Neural crest cell (in vitro differentiated cells): ENCODE measurements at regions not wholly inside any gene's neighbourhood (a gene's known extent, or its start where the extent isn't known, plus 50 kb on each side); places are given as distances from the start of the nearest gene placed in this dataset.

ENCODE experiments used
- DNase-seq: peaks from one replicate; pipeline ENCODE4 v3.0.0; 2021; ENCODE audit warnings: low read depth, mixed read lengths, low spot score
- H3K27ac Mint-ChIP-seq: one replicate; pipeline ENCODE4 v1.8.0; 2021; ENCODE audit warnings: mild to moderate bottlenecking, mixed read lengths; ENCODE audit not compliant: unreplicated experiment
- H3K27me3 Mint-ChIP-seq: 2 replicates; pipeline ENCODE4 v1.8.0; 2021; ENCODE audit warnings: low read depth, mild to moderate bottlenecking, mixed read lengths
- H3K36me3 Mint-ChIP-seq: 2 replicates; pipeline ENCODE4 v1.8.0; 2021; ENCODE audit warnings: low read depth, mild to moderate bottlenecking, mixed read lengths
- H3K4me1 Mint-ChIP-seq: 2 replicates; pipeline ENCODE4 v1.8.0; 2021; ENCODE audit warnings: mixed read lengths
- H3K4me3 Mint-ChIP-seq: one replicate; pipeline ENCODE4 v1.8.0; 2021; ENCODE audit warnings: mild to moderate bottlenecking, mixed read lengths
- H3K9me3 Mint-ChIP-seq: 2 replicates; pipeline ENCODE4 v1.8.0; 2021; ENCODE audit warnings: mixed read lengths
- CTCF ChIP-seq: fragments of 200-600 bp; sonication (generic); conservative IDR thresholded peaks from 2 replicates; pipeline ENCODE4 v1.5.0; 2021; ENCODE audit warnings: antibody characterized with exemption, mild to moderate bottlenecking

DNA sequence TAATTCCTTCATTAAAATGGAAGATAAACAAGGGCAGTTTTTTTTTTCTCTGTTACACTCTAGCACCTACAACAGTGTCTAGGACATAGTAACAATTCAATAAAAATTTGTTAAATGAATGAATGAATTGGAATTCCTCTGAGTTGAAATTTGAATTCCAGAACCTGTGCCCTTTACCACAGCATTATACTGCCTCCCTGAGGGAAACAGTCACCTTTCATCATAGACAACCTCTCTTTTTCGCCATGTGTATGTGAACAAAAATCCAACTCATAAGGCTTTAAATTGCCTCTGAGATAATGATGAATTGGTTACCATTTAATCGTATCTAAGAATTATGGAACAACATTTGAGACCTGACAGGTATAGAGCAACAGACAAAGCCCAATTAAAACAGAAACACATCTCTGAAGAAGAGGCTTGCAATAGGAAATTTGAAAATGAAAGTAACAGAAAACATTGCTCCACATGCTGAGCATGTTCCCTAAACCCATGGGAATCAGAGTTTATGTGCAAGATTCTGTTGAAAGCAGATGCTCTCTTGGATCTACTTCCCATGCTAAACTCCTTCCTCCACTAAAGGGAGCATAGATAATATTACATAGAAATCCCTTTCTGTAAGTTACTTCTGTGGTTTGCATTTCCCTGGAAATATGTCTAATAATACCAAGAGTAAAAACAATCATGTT is 657.8 kb downstream of the GALC start:
- Mint-ChIP-seq H3K9me3 (peaks cover 5% of the 10 kb centered on the region), H3K4me1 (no peaks in the 10 kb centered on the region), H3K27me3 (no peaks in the 10 kb centered on the region), H3K36me3 (no peaks in the 10 kb centered on the region), H3K4me3 (no peak overlapping the region), H3K27ac (no peak overlapping the region)
- DNase-seq: no peak
- no peak for TF ChIP-seq CTCF

GRCh38 chr14:87331991-87332390 is 661.0 kb downstream of the GALC start:
- no peaks in the 10 kb centered on the region for H3K27me3 Mint-ChIP-seq
- H3K4me1 Mint-ChIP-seq: no peaks in the 10 kb centered on the region
- H3K27ac Mint-ChIP-seq: no peak overlapping the region
- no peak for TF ChIP-seq CTCF
- H3K9me3 Mint-ChIP-seq: no peaks in the 10 kb centered on the region
- no peaks in the 10 kb centered on the region for H3K36me3 Mint-ChIP-seq
- no peak for DNase-seq
- H3K4me3 Mint-ChIP-seq: no peak overlapping the region

GRCh38 chr14:87325741-87326140 is 667.2 kb downstream of the GALC start:
- DNase-seq: no peak
- no peak overlapping the region for H3K4me3 Mint-ChIP-seq
- no peak overlapping the region for H3K27ac Mint-ChIP-seq
- H3K4me1 Mint-ChIP-seq: no peaks in the 10 kb centered on the region
- no peaks in the 10 kb centered on the region for H3K27me3 Mint-ChIP-seq
- no peaks in the 10 kb centered on the region for H3K36me3 Mint-ChIP-seq
- H3K9me3 Mint-ChIP-seq: peaks cover 2% of the 10 kb centered on the region
- TF ChIP-seq CTCF: no peak

GRCh38 chr14:87323191-87323590 is 669.8 kb downstream of the GALC start:
- H3K36me3 Mint-ChIP-seq: no peaks in the 10 kb centered on the region
- no peaks in the 10 kb centered on the region for H3K4me1 Mint-ChIP-seq
- no peaks in the 10 kb centered on the region for H3K27me3 Mint-ChIP-seq
- H3K27ac Mint-ChIP-seq: no peak overlapping the region
- H3K9me3 Mint-ChIP-seq: peaks cover 2% of the 10 kb centered on the region
- no peak for DNase-seq
- H3K4me3 Mint-ChIP-seq: no peak overlapping the region
- TF ChIP-seq CTCF: no peak

DNA sequence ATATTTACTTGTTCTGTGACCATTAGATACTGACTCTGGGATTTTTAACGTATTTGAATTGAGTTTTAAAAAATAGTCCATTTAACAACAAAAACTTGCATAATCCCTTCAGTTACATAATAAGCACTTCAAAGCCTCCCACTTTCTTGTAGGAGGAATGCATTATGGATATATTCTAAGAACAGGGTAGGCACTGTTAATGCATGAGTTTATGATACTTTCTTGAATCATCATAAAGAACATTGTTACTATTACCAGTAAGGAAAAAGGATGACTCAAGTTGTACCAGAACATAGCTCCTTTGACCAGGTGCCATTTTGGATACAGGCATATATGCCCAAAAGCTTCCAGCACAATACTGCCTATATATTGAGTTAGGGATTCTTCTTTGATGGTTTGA is 671.4 kb downstream of the GALC start:
- no peaks in the 10 kb centered on the region for H3K4me1 Mint-ChIP-seq
- no peak for TF ChIP-seq CTCF
- no peak for DNase-seq
- H3K4me3 Mint-ChIP-seq: no peak overlapping the region
- no peak overlapping the region for H3K27ac Mint-ChIP-seq
- H3K36me3 Mint-ChIP-seq: no peaks in the 10 kb centered on the region
- no peaks in the 10 kb centered on the region for H3K27me3 Mint-ChIP-seq
- peaks cover 2% of the 10 kb centered on the region for H3K9me3 Mint-ChIP-seq
